ENCODE measurements at regions not wholly inside any gene's neighbourhood (a gene's known extent, or its start where the extent isn't known, plus 50 kb on each side); places are given as distances from the start of the nearest gene placed in this dataset.

- DNase-seq (ENCODE audit: low read depth in 2 of 2) = no peak
Observed at GRCh38 chr4:149927514-149927913, 111.9 kb upstream of the IQCM start.

GRCh38 chr4:149928507-149928906, 112.9 kb upstream of the IQCM start:
- DNase-seq (ENCODE audit: low read depth in 2 of 2) = no peak

- no peak for DNase-seq (ENCODE audit: low read depth in 2 of 2)
Observed at GRCh38 chr4:149931431-149931830, 115.8 kb upstream of the IQCM start.

GRCh38 chr4:149932188-149932587, 116.5 kb upstream of the IQCM start:
- DNase-seq (ENCODE audit: low read depth in 2 of 2) = no peak

- no peak for DNase-seq (ENCODE audit: low read depth in 2 of 2)
Observed at GRCh38 chr4:149933120-149933519, 117.5 kb upstream of the IQCM start.

GRCh38 chr4:149933883-149934282, 118.2 kb upstream of the IQCM start:
- DNase-seq (ENCODE audit: low read depth in 2 of 2) = no peak

- DNase-seq (ENCODE audit: low read depth in 2 of 2) = no peak
Observed at GRCh38 chr4:149949381-149949780, 128.9 kb upstream of the DCLK2 start.

GRCh38 chr4:149951152-149951900, 126.9 kb upstream of the DCLK2 start:
- no peak for DNase-seq (ENCODE audit: low read depth in 2 of 2)

- no peak for DNase-seq (ENCODE audit: low read depth in 2 of 2)
Observed at GRCh38 chr4:149952101-149952500, 126.1 kb upstream of the DCLK2 start.

- DNase-seq (ENCODE audit: low read depth in 2 of 2) = no peak
Observed at GRCh38 chr4:149952716-149953115, 125.5 kb upstream of the DCLK2 start.

GRCh38 chr4:149955780-149956390, 122.4 kb upstream of the DCLK2 start:
- DNase-seq (ENCODE audit: low read depth in 2 of 2) = no peak

- no peak for DNase-seq (ENCODE audit: low read depth in 2 of 2)
Observed at GRCh38 chr4:149956678-149957077, 121.6 kb upstream of the DCLK2 start.

GRCh38 chr4:149961876-149962597, 116.2 kb upstream of the DCLK2 start:
- DNase-seq (ENCODE audit: low read depth in 2 of 2) = peak in 1 of 2 donors; percentile 8

GRCh38 chr4:149964001-149964796, 114.0 kb upstream of the DCLK2 start:
- DNase-seq (ENCODE audit: low read depth in 2 of 2) = no peak

- no peak for DNase-seq (ENCODE audit: low read depth in 2 of 2)
Observed at GRCh38 chr4:149965206-149965605, 113.0 kb upstream of the DCLK2 start.

- DNase-seq (ENCODE audit: low read depth in 2 of 2) = no peak
Observed at GRCh38 chr4:149972407-149972806, 105.8 kb upstream of the DCLK2 start.

- DNase-seq (ENCODE audit: low read depth in 2 of 2) = no peak
Observed at GRCh38 chr4:149973181-149973580, 105.1 kb upstream of the DCLK2 start.

GRCh38 chr4:149975172-149975571, 103.1 kb upstream of the DCLK2 start:
- no peak for DNase-seq (ENCODE audit: low read depth in 2 of 2)

- no peak for DNase-seq (ENCODE audit: low read depth in 2 of 2)
Observed at GRCh38 chr4:149980121-149980682, 98.0 kb upstream of the DCLK2 start.

- peak; percentile 62 to 70 for DNase-seq (ENCODE audit: low read depth in 2 of 2)
Observed at GRCh38 chr4:149980941-149981340, 97.3 kb upstream of the DCLK2 start.

GRCh38 chr4:149983401-149983800, 94.8 kb upstream of the DCLK2 start:
- DNase-seq (ENCODE audit: low read depth in 2 of 2) = no peak

- no peak for DNase-seq (ENCODE audit: low read depth in 2 of 2)
Observed at GRCh38 chr4:149983931-149984330, 94.3 kb upstream of the DCLK2 start.
